ENCODE measurements at regions not wholly inside any gene's neighbourhood (a gene's known extent, or its start where the extent isn't known, plus 50 kb on each side); places are given as distances from the start of the nearest gene placed in this dataset.
"Not testable (repeated sequence)": the region's sequence is repeated elsewhere in the genome, so short reads cannot be mapped to it uniquely, and the experiment has no call there.

GRCh38 chr9:38125889-38126288 is 56.9 kb upstream of the SHB start:
- DNase-seq (ENCODE audit: low read depth) = no peak

DNA sequence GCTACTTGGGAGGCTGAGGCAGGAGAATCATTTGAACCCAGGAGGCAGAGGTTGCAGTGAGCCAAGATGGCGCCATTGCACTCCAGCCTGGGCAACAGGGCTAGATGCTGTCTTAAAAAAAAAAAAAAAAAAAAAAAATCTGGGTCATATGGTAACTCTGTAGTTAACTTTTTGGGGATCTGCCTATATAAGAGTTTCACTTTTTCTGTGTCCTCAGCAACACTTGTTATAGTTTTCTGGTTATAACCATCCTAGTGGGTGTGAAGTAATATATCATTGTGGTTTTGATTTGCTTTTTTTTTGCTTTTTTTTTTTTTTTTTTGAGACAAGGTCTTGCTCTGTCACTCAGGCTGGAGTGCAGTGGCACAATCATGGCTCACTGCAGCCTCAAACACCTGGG is 54.3 kb upstream of the SHB start:
- not testable (repeated sequence) for DNase-seq (ENCODE audit: low read depth)

DNA sequence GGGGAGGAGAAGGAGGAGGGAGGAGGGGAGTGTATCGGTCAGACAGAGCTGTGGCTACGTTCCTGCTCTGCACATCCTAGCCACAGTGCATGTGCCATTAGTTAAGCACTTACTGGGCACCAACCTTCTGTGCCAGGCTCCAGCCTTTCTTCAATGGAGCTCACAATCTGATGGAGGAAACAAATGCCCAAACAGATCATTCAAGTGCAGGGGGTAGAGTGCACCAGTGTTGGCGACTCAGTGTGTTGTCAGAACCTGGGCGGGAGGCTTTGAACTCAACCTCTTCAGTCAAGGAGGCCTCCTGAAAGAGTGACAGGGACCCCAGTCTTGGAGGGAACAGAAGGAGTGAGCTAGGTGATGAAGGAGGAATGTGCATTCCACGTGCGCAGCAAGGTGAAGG is 51.9 kb upstream of the SHB start:
- no peak for DNase-seq (ENCODE audit: low read depth)

- no peak for DNase-seq (ENCODE audit: low read depth)
Observed at GRCh38 chr9:38119560-38120236, 50.7 kb upstream of the SHB start.

GRCh38 chr9:38118862-38119438 is 49.9 kb upstream of the SHB start:
- no peak for DNase-seq (ENCODE audit: low read depth)

All from fibroblast of gingiva (primary cell).